ENCODE measurements at regions not wholly inside any gene's neighbourhood (a gene's known extent, or its start where the extent isn't known, plus 50 kb on each side); places are given as distances from the start of the nearest gene placed in this dataset.
A peak's percentile ranks its signal among the peaks of the same experiment; 100 is the strongest.

DNA sequence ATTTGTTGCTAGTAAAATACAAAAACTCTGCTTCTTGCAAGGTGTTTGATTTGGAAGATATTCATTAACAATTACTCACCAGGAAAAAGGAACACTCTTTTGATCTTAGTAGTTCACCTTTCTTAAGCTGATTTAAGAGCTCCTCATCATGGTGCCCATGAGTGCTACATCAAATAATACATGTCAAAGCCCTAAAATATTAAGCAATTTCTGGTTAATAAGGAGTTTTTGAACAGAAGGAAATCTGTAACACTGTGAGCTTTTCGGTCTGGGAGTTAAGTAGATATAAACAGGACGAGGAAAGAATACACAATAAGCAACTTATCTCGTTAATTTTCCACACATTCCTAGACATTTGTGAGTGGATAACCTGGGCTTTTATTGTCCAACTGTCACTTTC lies 83.9 kb upstream of the DCBLD2 start:
- Mint-ChIP-seq H3K4me3 (no peak overlapping the region), H3K4me1 (peaks cover 49% of the 10 kb centered on the region), H3K9me3 (no peaks in the 10 kb centered on the region), H3K27ac (peak overlapping the region; percentile 58), H3K27me3 (ENCODE audit: insufficient read depth, low read depth) (peaks cover 2% of the 10 kb centered on the region), H3K36me3 (no peaks in the 10 kb centered on the region)
- Histone ChIP-seq H3K4me1 (peaks cover 17% of the 10 kb centered on the region), H3K27ac (no peak overlapping the region), H3K4me2 (peak overlapping the region; percentile 21), H3K9me3 (ENCODE audit: low read depth) (no peaks in the 10 kb centered on the region), H3K9ac (no peak overlapping the region), H3K79me2 (ENCODE audit: low read depth) (no peaks in the 10 kb centered on the region), H3K27me3 (no peaks in the 10 kb centered on the region), H3K36me3 (no peaks in the 10 kb centered on the region), H3F3A (ENCODE audit: low read depth) (no peaks in the 10 kb centered on the region), H4K20me1 (ENCODE audit: low read depth) (no peaks in the 10 kb centered on the region), H3K4me3 (no peak overlapping the region), H2AFZ (replicated peaks) (peak overlapping the region; percentile 4)
- no peak for TF ChIP-seq CTCF (IDR thresholded peaks at IDR 0.05)
- no peak for TF ChIP-seq EZH2 (IDR thresholded peaks at IDR 0.05)
- no peak for TF ChIP-seq EZH2phosphoT487 (IDR thresholded peaks at IDR 0.05)
- DNase-seq (ENCODE audit: low spot score): no peak

GRCh38 chr3:98984024-98984423 lies 82.5 kb upstream of the DCBLD2 start:
- no peak for DNase-seq (ENCODE audit: low spot score)
- Histone ChIP-seq H3K4me2 (no peak overlapping the region), H3K9me3 (ENCODE audit: low read depth) (no peaks in the 10 kb centered on the region), H3K36me3 (no peaks in the 10 kb centered on the region), H3F3A (ENCODE audit: low read depth) (no peaks in the 10 kb centered on the region), H2AFZ (replicated peaks) (no peak overlapping the region), H3K9ac (no peak overlapping the region), H3K4me3 (no peak overlapping the region), H3K27ac (no peak overlapping the region), H3K79me2 (ENCODE audit: low read depth) (no peaks in the 10 kb centered on the region), H3K4me1 (peaks cover 17% of the 10 kb centered on the region), H3K27me3 (no peaks in the 10 kb centered on the region), H4K20me1 (ENCODE audit: low read depth) (no peaks in the 10 kb centered on the region)
- H3K36me3 Mint-ChIP-seq: no peaks in the 10 kb centered on the region
- H3K9me3 Mint-ChIP-seq: no peaks in the 10 kb centered on the region
- peaks cover 2% of the 10 kb centered on the region for H3K27me3 Mint-ChIP-seq (ENCODE audit: insufficient read depth, low read depth)
- no peak overlapping the region for H3K27ac Mint-ChIP-seq
- TF ChIP-seq EZH2phosphoT487 (IDR thresholded peaks at IDR 0.05) (no peak), CTCF (IDR thresholded peaks at IDR 0.05) (no peak), EZH2 (IDR thresholded peaks at IDR 0.05) (no peak)
- H3K4me1 Mint-ChIP-seq: peaks cover 49% of the 10 kb centered on the region
- no peak overlapping the region for H3K4me3 Mint-ChIP-seq

DNA sequence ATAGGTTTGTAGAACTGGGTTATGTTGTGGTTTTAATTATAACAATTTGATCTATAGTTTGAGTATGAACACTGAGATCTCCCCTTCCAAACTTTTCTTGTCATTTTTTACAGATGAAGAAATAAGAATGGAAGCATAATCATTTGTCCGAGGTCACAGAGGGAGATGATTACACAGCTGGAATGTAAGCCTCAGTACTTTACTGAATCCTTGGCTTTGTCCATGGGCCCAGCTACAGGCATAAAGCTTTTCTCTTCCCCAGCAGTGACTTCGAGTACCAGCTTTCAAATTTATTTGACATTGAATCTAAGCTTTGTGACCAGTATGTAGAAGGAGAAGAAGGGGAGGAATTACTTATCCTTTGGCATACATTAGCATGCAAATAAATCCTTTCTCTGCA lies 80.9 kb upstream of the DCBLD2 start:
- Histone ChIP-seq H3K36me3 (no peaks in the 10 kb centered on the region), H3F3A (ENCODE audit: low read depth) (no peaks in the 10 kb centered on the region), H4K20me1 (ENCODE audit: low read depth) (no peaks in the 10 kb centered on the region), H3K4me3 (no peak overlapping the region), H2AFZ (replicated peaks) (no peak overlapping the region), H3K9ac (no peak overlapping the region), H3K4me2 (no peak overlapping the region), H3K79me2 (ENCODE audit: low read depth) (no peaks in the 10 kb centered on the region), H3K4me1 (peaks cover 17% of the 10 kb centered on the region), H3K27ac (no peak overlapping the region), H3K27me3 (no peaks in the 10 kb centered on the region), H3K9me3 (ENCODE audit: low read depth) (no peaks in the 10 kb centered on the region)
- peak overlapping the region; percentile 11 for H3K4me3 Mint-ChIP-seq
- H3K27me3 Mint-ChIP-seq (ENCODE audit: insufficient read depth, low read depth): peaks cover 2% of the 10 kb centered on the region
- H3K9me3 Mint-ChIP-seq: no peaks in the 10 kb centered on the region
- DNase-seq (ENCODE audit: low spot score): peak; percentile 26
- TF ChIP-seq EZH2phosphoT487 (IDR thresholded peaks at IDR 0.05) (no peak), EZH2 (IDR thresholded peaks at IDR 0.05) (no peak)
- peak overlapping the region; percentile 93 for H3K27ac Mint-ChIP-seq
- H3K36me3 Mint-ChIP-seq: no peaks in the 10 kb centered on the region
- H3K4me1 Mint-ChIP-seq: peaks cover 59% of the 10 kb centered on the region

DNA sequence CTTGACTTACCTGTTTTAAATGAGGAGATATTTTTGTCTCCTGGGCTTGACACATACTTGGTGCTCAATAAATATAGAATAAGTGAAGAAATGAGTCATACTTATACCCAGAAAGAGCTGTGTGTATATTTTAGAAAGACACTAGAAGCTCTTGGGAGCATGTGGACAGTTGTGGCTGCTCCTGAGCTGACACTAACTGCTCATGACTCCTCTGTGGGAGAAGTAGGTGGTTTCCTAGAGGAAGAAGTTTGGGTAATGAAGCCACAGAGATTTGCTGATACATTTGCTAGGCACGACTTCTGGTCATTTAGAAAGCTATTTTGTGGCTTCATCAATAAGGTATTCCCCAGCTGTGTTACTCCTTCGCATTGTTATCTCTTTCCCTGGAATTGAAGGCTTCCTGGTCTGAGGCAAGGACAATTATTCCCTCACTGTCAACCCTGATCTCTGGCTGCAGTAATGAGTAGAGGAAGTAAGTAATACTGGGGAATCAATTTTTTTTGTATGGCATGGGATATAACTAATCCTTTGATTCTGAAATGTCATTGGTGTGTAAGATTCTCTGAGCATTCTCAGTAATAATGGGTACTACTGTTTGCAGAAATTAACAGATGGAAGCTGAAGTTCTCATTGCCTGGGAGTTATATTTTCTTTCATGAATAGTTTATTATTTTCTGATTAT lies 79.6 kb upstream of the DCBLD2 start:
- no peaks in the 10 kb centered on the region for H3F3A ChIP-seq (ENCODE audit: low read depth)
- no peaks in the 10 kb centered on the region for H3K36me3 ChIP-seq
- no peak overlapping the region for H3K4me3 ChIP-seq
- H3K9me3 ChIP-seq (ENCODE audit: low read depth): no peaks in the 10 kb centered on the region
- Mint-ChIP-seq H3K27me3 (ENCODE audit: insufficient read depth, low read depth) (peaks cover 2% of the 10 kb centered on the region), H3K27ac (no peak overlapping the region), H3K9me3 (peaks cover 5% of the 10 kb centered on the region), H3K4me1 (peaks cover 54% of the 10 kb centered on the region), H3K36me3 (no peaks in the 10 kb centered on the region), H3K4me3 (no peak overlapping the region)
- no peak for DNase-seq (ENCODE audit: low spot score)
- H3K4me1 ChIP-seq: peaks cover 10% of the 10 kb centered on the region
- H3K9ac ChIP-seq: no peak overlapping the region
- H4K20me1 ChIP-seq (ENCODE audit: low read depth): no peaks in the 10 kb centered on the region
- H3K27me3 ChIP-seq: no peaks in the 10 kb centered on the region
- no peak for TF ChIP-seq EZH2 (IDR thresholded peaks at IDR 0.05)
- no peak for TF ChIP-seq EZH2phosphoT487 (IDR thresholded peaks at IDR 0.05)
- no peak for TF ChIP-seq CTCF (IDR thresholded peaks at IDR 0.05)
- H3K79me2 ChIP-seq (ENCODE audit: low read depth): no peaks in the 10 kb centered on the region
- H3K27ac ChIP-seq: no peak overlapping the region
- H2AFZ ChIP-seq (replicated peaks): peak overlapping the region; percentile 30
- H3K4me2 ChIP-seq: no peak overlapping the region

Measured in neural progenitor cell (in vitro differentiated cells).